Left ventricle myocardium inferior (tissue), 1 donor: ENCODE measurements at regions not wholly inside any gene's neighbourhood (a gene's known extent, or its start where the extent isn't known, plus 50 kb on each side); places are given as distances from the start of the nearest gene placed in this dataset. TPM values are rescaled to one million over a fixed set of nuclear protein-coding genes. Genes with fewer than 3 reads are reported as not detected.

Experiments used
- DNase-seq: peaks from one replicate; pipeline ENCODE4 v3.0.0-alpha.2; 2020
- H3K27ac ChIP-seq: fragments of 200-600 bp; replicated peaks from 2 replicates; pipeline ENCODE4 v1.8.0; 2021
- H3K27me3 ChIP-seq: fragments of 200-600 bp; 2 replicates; pipeline ENCODE4 v1.8.0; 2021; ENCODE audit warnings: low read depth
- H3K36me3 ChIP-seq: fragments of 200-600 bp; 2 replicates; pipeline ENCODE4 v1.8.0; 2021
- H3K4me1 ChIP-seq: fragments of 200-600 bp; 2 replicates; pipeline ENCODE4 v1.8.0; 2021
- H3K4me3 ChIP-seq: fragments of 200-600 bp; 2 replicates; pipeline ENCODE4 v1.8.0; 2021; ENCODE audit warnings: mild to moderate bottlenecking, moderate library complexity
- H3K9me3 ChIP-seq: fragments of 200-600 bp; replicated peaks from 2 replicates; pipeline ENCODE4 v1.8.0; 2021
- intact Hi-C: fragments of 100-400 bp; cut with micrococcal nuclease; formaldehyde crosslinking; loops from one replicate; pipeline ENCODE4 v1.11.0; 2022
- microRNA-seq: library from miRNA; unstranded; fragments of <30 nt; microRNA quantifications from one replicate; pipeline ENCODE4 v1.2.0, GENCODE V29; 2020
- TF ChIP-seq, protein P1 (sequence below): fragments of 200-600 bp; IDR thresholded peaks from 2 replicates; pipeline ENCODE4 v1.8.0; 2021; ENCODE audit warnings: antibody characterized with exemption, mild to moderate bottlenecking, borderline replicate concordance
- donor health status: DM: no; HTN: yes; CAD: no; lungs with severe emphysema.

DNA sequence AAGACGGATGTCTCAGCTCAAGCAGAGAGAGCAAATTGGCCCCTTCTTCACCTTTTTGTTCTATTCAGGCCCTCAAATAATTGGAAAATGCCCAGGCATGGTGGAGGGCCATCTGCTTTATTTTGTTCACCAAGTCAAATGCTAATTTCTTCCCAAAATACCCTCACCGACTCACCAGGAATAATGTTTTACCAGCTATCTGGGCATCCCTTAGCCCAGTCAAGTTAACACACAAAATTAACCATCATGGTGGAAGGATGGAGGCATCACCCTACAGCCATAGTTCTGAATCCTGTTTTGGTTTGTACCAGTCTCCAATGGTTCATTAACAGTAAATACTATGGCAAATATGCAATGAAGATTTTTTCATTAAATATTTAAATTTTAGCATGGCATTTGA is 51.7 kb upstream of the SERP2 start:
- H3K27ac ChIP-seq = no peak overlapping the region
- no peaks in the 10 kb centered on the region for H3K36me3 ChIP-seq
- TF ChIP-seq, protein P1, sequence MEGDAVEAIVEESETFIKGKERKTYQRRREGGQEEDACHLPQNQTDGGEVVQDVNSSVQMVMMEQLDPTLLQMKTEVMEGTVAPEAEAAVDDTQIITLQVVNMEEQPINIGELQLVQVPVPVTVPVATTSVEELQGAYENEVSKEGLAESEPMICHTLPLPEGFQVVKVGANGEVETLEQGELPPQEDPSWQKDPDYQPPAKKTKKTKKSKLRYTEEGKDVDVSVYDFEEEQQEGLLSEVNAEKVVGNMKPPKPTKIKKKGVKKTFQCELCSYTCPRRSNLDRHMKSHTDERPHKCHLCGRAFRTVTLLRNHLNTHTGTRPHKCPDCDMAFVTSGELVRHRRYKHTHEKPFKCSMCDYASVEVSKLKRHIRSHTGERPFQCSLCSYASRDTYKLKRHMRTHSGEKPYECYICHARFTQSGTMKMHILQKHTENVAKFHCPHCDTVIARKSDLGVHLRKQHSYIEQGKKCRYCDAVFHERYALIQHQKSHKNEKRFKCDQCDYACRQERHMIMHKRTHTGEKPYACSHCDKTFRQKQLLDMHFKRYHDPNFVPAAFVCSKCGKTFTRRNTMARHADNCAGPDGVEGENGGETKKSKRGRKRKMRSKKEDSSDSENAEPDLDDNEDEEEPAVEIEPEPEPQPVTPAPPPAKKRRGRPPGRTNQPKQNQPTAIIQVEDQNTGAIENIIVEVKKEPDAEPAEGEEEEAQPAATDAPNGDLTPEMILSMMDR = no peak
- intact Hi-C loops = no loop called here
- no peak overlapping the region for H3K4me3 ChIP-seq
- no peak for DNase-seq
- peaks cover 7% of the 10 kb centered on the region for H3K9me3 ChIP-seq
- peaks cover 4% of the 10 kb centered on the region for H3K4me1 ChIP-seq
- H3K27me3 ChIP-seq = no peaks in the 10 kb centered on the region

DNA sequence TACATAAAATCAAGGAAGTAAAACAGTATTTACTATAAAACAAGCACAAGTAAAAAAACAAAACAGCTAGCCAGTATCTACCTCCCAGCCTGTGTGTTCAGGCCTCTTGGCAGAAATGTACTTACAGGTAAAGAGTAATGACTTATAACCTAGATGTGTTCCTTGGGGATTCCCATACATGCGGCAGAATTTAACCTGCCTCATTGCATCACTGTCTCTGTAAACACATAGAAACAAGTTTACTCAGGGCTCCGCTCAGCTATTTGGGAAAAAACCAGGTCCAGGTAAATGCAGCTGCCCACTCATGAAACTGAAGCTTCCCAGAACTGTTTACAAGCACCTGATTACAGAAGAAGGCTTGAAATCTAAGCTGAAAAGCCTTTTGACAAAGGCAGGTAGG is 50.7 kb upstream of the SERP2 start:
- Histone ChIP-seq H3K9me3 (peaks cover 7% of the 10 kb centered on the region), H3K27me3 (no peaks in the 10 kb centered on the region), H3K4me3 (no peak overlapping the region), H3K36me3 (no peaks in the 10 kb centered on the region), H3K27ac (no peak overlapping the region), H3K4me1 (peaks cover 2% of the 10 kb centered on the region)
- intact Hi-C loops = no loop called here
- TF ChIP-seq, protein P1 = no peak
- no peak for DNase-seq

DNA sequence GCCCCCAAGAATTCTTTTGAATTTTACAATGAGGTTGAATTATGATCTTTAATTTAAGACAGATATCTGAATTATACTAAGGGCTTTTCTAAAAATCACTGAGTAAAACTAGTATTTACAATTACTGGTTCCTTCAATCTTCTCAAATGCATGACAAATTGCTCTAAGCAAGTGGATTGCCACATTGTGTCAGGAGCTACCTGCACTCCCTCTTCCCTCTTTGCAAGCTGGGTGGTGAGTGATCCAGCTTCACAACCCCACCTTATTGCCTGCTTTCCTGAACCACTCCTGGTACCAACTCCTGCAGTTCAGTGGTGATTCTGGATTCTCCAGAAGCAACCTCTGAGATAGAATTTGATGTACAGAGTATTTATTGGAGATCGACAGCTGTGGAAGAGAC is 49.9 kb upstream of the SERP2 start:
- no peak for DNase-seq
- Histone ChIP-seq H3K36me3 (no peaks in the 10 kb centered on the region), H3K27me3 (no peaks in the 10 kb centered on the region), H3K4me3 (no peak overlapping the region), H3K4me1 (no peaks in the 10 kb centered on the region), H3K27ac (no peak overlapping the region), H3K9me3 (peaks cover 7% of the 10 kb centered on the region)
- intact Hi-C loops = no loop called here
- TF ChIP-seq, protein P1 = no peak

Small RNA genes lying in the stretch of these regions (microRNA-seq; reads per million reads assigned to microRNA genes)
- gene MIR8079 = not detected
